GM12878 (cell line): ENCODE measurements at regions not wholly inside any gene's neighbourhood (a gene's known extent, or its start where the extent isn't known, plus 50 kb on each side); places are given as distances from the start of the nearest gene placed in this dataset.

Source experiments
- ATAC-seq: fragments of 200-7000 bp; cut with Tn5 transposase; 3 replicates; pipeline ENCODE4 v1.9.1; 2020; ENCODE audit warnings: mild to moderate bottlenecking, moderate library complexity
- BruUV-seq: library from RNA; stranded (reverse); fragments of 400-500 nt; replicated peaks from 2 replicates; lab custom pipeline; 2021; lab: Mats Ljungman, UMichigan
- CTCF ChIA-PET: fragments of 300-600 bp; sonication (Branson Sonifier 250); formaldehyde crosslinking; extraction: SDS; loops from one replicate; lab custom pipeline; 2021; ENCODE audit warnings: inconsistent platforms; lab: Yijun Ruan, JAX
- POLR2A ChIA-PET: fragments of 350-600 bp; formaldehyde crosslinking; extraction: SDS; loops from one replicate; lab custom pipeline; 2021; ENCODE audit warnings: inconsistent platforms; lab: Charles Lee
- RAD21 ChIA-PET: fragments of 300-600 bp; sonication (Branson Sonifier 250); formaldehyde crosslinking; loops from one replicate; lab custom pipeline; 2023; ENCODE audit warnings: antibody characterized with exemption; ENCODE audit not compliant: unreplicated experiment; lab: Charles Lee
- SMC1A ChIA-PET: fragments of 300-600 bp; sonication (Branson Sonifier 250); formaldehyde crosslinking; loops from one replicate; lab custom pipeline; 2023; ENCODE audit not compliant: unreplicated experiment, uncharacterized antibody; lab: Charles Lee
- DNase-seq: peaks from one replicate; pipeline ENCODE4 v3.0.0-alpha.2; 2011; ENCODE audit warnings: low read depth, low spot score
- FAIRE-seq: peaks from 3 replicates; lab custom pipeline; 2011; peaks lifted over from hg19 to GRCh38; lab: Jason Lieb, UNC
- H2AFZ ChIP-seq: 2 replicates; pipeline ENCODE4 v1.6.0; 2011; ENCODE audit warnings: low read depth, low read length, control low read depth; ENCODE audit not compliant: control insufficient read depth
- H3K27ac ChIP-seq: 2 replicates; pipeline ENCODE4 v1.5.1; 2011; ENCODE audit warnings: control low read depth; ENCODE audit not compliant: control insufficient read depth, insufficient read depth
- H3K27me3 ChIP-seq, 2 experiments: replicated peaks in 1 of 2; 2 replicates each; pipeline versions ENCODE4 v1.6.0 to v1.6.1; 2011; ENCODE audit warnings: low read length in 1 of 2; ENCODE audit not compliant: control insufficient read depth in 2 of 2, insufficient read depth in 2 of 2
- H3K36me3 ChIP-seq, 2 experiments: 2 replicates each; pipeline ENCODE4 v1.5.1; 2011; ENCODE audit warnings: low read length in 1 of 2; ENCODE audit not compliant: control insufficient read depth in 2 of 2, insufficient read depth in 2 of 2
- H3K4me1 ChIP-seq: 2 replicates; pipeline ENCODE4 v1.6.1; 2011; ENCODE audit warnings: mild to moderate bottlenecking, low read length, moderate library complexity, mixed read lengths; ENCODE audit not compliant: control insufficient read depth, insufficient read depth
- H3K4me2 ChIP-seq: 2 replicates; pipeline ENCODE4 v1.6.0; 2011; ENCODE audit warnings: control low read depth; ENCODE audit not compliant: control insufficient read depth, insufficient read depth
- H3K4me3 ChIP-seq: fragments of 200-600 bp; sonication (generic); 2 replicates; pipeline ENCODE4 v1.5.1; 2016
- H3K79me2 ChIP-seq: 2 replicates; pipeline ENCODE4 v1.6.0; 2011; ENCODE audit warnings: low read length; ENCODE audit not compliant: control insufficient read depth, insufficient read depth
- H3K9ac ChIP-seq: 2 replicates; pipeline ENCODE4 v1.8.0; 2011; ENCODE audit warnings: low read length, control low read depth, mixed read lengths; ENCODE audit not compliant: control insufficient read depth, insufficient read depth
- H3K9me3 ChIP-seq: replicated peaks from 3 replicates; pipeline ENCODE4 v1.5.1; 2011; ENCODE audit warnings: mild to moderate bottlenecking, low read length; ENCODE audit not compliant: control insufficient read depth, insufficient read depth
- H4K20me1 ChIP-seq: 2 replicates; pipeline ENCODE4 v1.6.0; 2011; ENCODE audit not compliant: control insufficient read depth, insufficient read depth
- BMI1 ChIP-seq: fragments of 450-650 bp; IDR thresholded peaks from 2 replicates; pipeline ENCODE4 v1.6.1; 2016; ENCODE audit warnings: mild to moderate bottlenecking, moderate library complexity, borderline replicate concordance
- CBX3 ChIP-seq: fragments of 200-600 bp; sonication (generic); IDR thresholded peaks from 2 replicates; pipeline ENCODE4 v1.6.1; 2016; ENCODE audit warnings: low read depth, borderline replicate concordance
- CEBPB ChIP-seq, 2 experiments: fragments of 150-350 bp in 1 of 2; IDR thresholded peaks; 2 replicates each; pipeline ENCODE4 v1.6.1; 2012 to 2014; ENCODE audit warnings: low read depth in 2 of 2, low read length in 2 of 2, borderline replicate concordance in 1 of 2, inconsistent platforms in 1 of 2
- EED ChIP-seq: sonication (generic); IDR thresholded peaks from 2 replicates; pipeline ENCODE4 v1.6.1; 2016; ENCODE audit warnings: antibody characterized with exemption, low read depth
- JUND ChIP-seq: IDR thresholded peaks from 2 replicates; pipeline ENCODE4 v1.6.1; 2012; ENCODE audit warnings: low read depth, mild to moderate bottlenecking, low read length, improper control_type of control experiment, moderate library complexity
- KAT2A ChIP-seq: conservative IDR thresholded peaks from 2 replicates; pipeline ENCODE4 v1.6.1; 2011; ENCODE audit warnings: low read depth, low read length; ENCODE audit not compliant: control insufficient read depth
- KLF5 ChIP-seq: fragments of 450-650 bp; IDR thresholded peaks from 2 replicates; pipeline ENCODE4 v1.6.1; 2014; ENCODE audit warnings: mild to moderate bottlenecking; ENCODE audit not compliant: partially characterized antibody
- LARP7 ChIP-seq: fragments of 450-650 bp; IDR thresholded peaks from 2 replicates; pipeline ENCODE4 v1.6.1; 2017; ENCODE audit warnings: mild to moderate bottlenecking
- MTA2 ChIP-seq: fragments of 450-650 bp; IDR thresholded peaks from 2 replicates; pipeline ENCODE4 v1.6.1; 2016; ENCODE audit warnings: low read depth, mild to moderate bottlenecking, moderate library complexity
- NBN ChIP-seq: fragments of 450-650 bp; IDR thresholded peaks from 2 replicates; pipeline ENCODE4 v1.6.1; 2016
- NR2C1 ChIP-seq: fragments of 450-650 bp; IDR thresholded peaks from 2 replicates; pipeline ENCODE4 v1.6.1; 2017; ENCODE audit warnings: antibody characterized with exemption, mild to moderate bottlenecking, moderate library complexity
- NRF1 ChIP-seq: conservative IDR thresholded peaks from 2 replicates; pipeline ENCODE4 v1.6.1; 2011; ENCODE audit warnings: mild to moderate bottlenecking, low read depth, low read length, improper control_type of control experiment
- PBX3 ChIP-seq: IDR thresholded peaks from 2 replicates; pipeline ENCODE4 v1.6.1; 2011; ENCODE audit warnings: mild to moderate bottlenecking, low read depth, low read length, moderate library complexity; ENCODE audit not compliant: insufficient replicate concordance
- RELA ChIP-seq: fragments of 450-650 bp; IDR thresholded peaks from 2 replicates; pipeline ENCODE4 v1.8.0; 2014; ENCODE audit warnings: borderline replicate concordance; ENCODE audit not compliant: partially characterized antibody
- SRF ChIP-seq, 2 experiments: IDR thresholded peaks; 2 replicates each; pipeline ENCODE4 v1.6.1; 2011; ENCODE audit warnings: low read depth in 2 of 2, low read length in 2 of 2, mild to moderate bottlenecking in 1 of 2, moderate library complexity in 1 of 2
- ZNF384 ChIP-seq: IDR thresholded peaks from 2 replicates; pipeline ENCODE4 v1.6.1; 2012; ENCODE audit warnings: low read depth, mild to moderate bottlenecking, low read length, improper control_type of control experiment, borderline replicate concordance
- WGBS: methylation state at CpG from one replicate; pipeline ENCODE4 v1.1.6; 2016; ENCODE audit warnings: low lambda C conversion rate; ENCODE audit not compliant: insufficient replicate concordance, insufficient coverage; ENCODE audit errors: missing lambda C conversion rate; 5-methylcytosine and 5-hydroxymethylcytosine counted together
- in situ Hi-C: fragments of 300-500 bp; cut with MboI; formaldehyde crosslinking; loops from 9 replicates; pipeline ENCODE4 v1.14.3; 2018; ENCODE audit warnings: mixed read lengths
- intact Hi-C: fragments of 100-400 bp; cut with micrococcal nuclease; formaldehyde crosslinking; loops from one replicate; pipeline ENCODE4 v1.14.2; 2022; ENCODE audit not compliant: unreplicated experiment
- TF ChIP-seq, protein P1 (sequence below): IDR thresholded peaks from 2 replicates; pipeline ENCODE4 v1.6.1; 2012; ENCODE audit warnings: mild to moderate bottlenecking, low read depth, low read length
- TF ChIP-seq, protein P2 (sequence below): fragments of 450-650 bp; IDR thresholded peaks from 2 replicates; pipeline ENCODE4 v1.6.1; 2016; ENCODE audit warnings: mild to moderate bottlenecking

DNA sequence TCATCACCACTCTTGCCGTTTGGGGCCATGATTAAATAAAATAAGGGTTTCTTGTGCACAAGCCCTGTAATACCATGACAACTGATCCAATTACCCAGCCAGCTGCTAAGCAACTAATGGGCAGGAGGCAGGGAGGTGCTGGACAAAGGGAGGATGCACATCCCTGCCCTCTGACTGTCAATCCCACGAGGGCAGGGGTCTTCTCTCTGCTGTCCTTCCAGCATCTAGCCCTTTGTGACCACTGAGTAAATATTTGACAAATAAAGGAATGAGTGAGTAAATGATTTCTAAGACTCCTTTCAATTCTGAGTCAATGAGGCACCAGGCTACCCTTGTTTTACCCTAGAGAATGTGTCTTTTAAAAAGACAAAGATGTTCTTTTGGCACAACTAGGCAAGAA is 247.1 kb downstream of the SYK start:
- CTCF ChIA-PET = no interaction called here
- H3K4me1 ChIP-seq = no peaks in the 10 kb centered on the region
- 0% methylated on average over 2 of the region's 2 CpGs for WGBS

GRCh38 chr9:91053824-91054223 is 252.2 kb downstream of the SYK start:
- FAIRE-seq = no peak
- BruUV-seq = no TSS peak
- no peaks in the 10 kb centered on the region for H3K9me3 ChIP-seq
- H3K4me2 ChIP-seq = no peak overlapping the region
- 58% methylated on average over 2 of the region's 2 CpGs for WGBS
- H3K27me3 ChIP-seq = no peaks in the 10 kb centered on the region
- ChIA-PET SMC1A (no interaction called here), RAD21 (no interaction called here), CTCF (no interaction called here), POLR2A (no interaction called here)
- no peaks in the 10 kb centered on the region for H3K36me3 ChIP-seq
- H3K27ac ChIP-seq = no peak overlapping the region
- H3K9ac ChIP-seq = no peak overlapping the region
- no peaks in the 10 kb centered on the region for H3K4me1 ChIP-seq
- no peaks in the 10 kb centered on the region for H3K79me2 ChIP-seq
- no peak for DNase-seq
- intact Hi-C loops (no loop called here), in situ Hi-C loops (no loop called here)
- no peak overlapping the region for H3K4me3 ChIP-seq
- H4K20me1 ChIP-seq = no peaks in the 10 kb centered on the region
- ATAC-seq = no peak
- no peak overlapping the region for H2AFZ ChIP-seq
- TF ChIP-seq SRF (IDR thresholded peaks at IDR 0.05; ENCODE audit: low read depth in 2 of 2, low read length in 2 of 2) (no peak), JUND (no peak), KLF5 (no peak), PBX3 (no peak)
- TF ChIP-seq, protein P1, sequence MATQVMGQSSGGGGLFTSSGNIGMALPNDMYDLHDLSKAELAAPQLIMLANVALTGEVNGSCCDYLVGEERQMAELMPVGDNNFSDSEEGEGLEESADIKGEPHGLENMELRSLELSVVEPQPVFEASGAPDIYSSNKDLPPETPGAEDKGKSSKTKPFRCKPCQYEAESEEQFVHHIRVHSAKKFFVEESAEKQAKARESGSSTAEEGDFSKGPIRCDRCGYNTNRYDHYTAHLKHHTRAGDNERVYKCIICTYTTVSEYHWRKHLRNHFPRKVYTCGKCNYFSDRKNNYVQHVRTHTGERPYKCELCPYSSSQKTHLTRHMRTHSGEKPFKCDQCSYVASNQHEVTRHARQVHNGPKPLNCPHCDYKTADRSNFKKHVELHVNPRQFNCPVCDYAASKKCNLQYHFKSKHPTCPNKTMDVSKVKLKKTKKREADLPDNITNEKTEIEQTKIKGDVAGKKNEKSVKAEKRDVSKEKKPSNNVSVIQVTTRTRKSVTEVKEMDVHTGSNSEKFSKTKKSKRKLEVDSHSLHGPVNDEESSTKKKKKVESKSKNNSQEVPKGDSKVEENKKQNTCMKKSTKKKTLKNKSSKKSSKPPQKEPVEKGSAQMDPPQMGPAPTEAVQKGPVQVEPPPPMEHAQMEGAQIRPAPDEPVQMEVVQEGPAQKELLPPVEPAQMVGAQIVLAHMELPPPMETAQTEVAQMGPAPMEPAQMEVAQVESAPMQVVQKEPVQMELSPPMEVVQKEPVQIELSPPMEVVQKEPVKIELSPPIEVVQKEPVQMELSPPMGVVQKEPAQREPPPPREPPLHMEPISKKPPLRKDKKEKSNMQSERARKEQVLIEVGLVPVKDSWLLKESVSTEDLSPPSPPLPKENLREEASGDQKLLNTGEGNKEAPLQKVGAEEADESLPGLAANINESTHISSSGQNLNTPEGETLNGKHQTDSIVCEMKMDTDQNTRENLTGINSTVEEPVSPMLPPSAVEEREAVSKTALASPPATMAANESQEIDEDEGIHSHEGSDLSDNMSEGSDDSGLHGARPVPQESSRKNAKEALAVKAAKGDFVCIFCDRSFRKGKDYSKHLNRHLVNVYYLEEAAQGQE = no peak

More for the DNA sequence above, 247.1 kb downstream of the SYK start:
- Histone ChIP-seq H3K4me3 (no peak overlapping the region), H4K20me1 (no peaks in the 10 kb centered on the region), H3K36me3 (no peaks in the 10 kb centered on the region), H3K27ac (no peak overlapping the region), H3K9ac (no peak overlapping the region), H3K27me3 (no peaks in the 10 kb centered on the region; a peak in 1 of 4 replicates), H3K9me3 (no peaks in the 10 kb centered on the region), H3K79me2 (no peaks in the 10 kb centered on the region), H3K4me2 (no peak overlapping the region), H2AFZ (no peak overlapping the region)
- intact Hi-C loops (loop anchor here (10.0 kb wide), 1 partner anchor 64 kb away; no protein-coding TSS in a partner anchor), in situ Hi-C loops (no loop called here)
- no peak for DNase-seq
- ChIA-PET SMC1A (no interaction called here), RAD21 (no interaction called here), POLR2A (no interaction called here)
- TF ChIP-seq EED (no peak), KAT2A (no peak), CBX3 (no peak), NRF1 (no peak), MTA2 (no peak), NR2C1 (no peak), ZNF384 (no peak), BMI1 (no peak), CEBPB (IDR thresholded peaks at IDR 0.05; ENCODE audit: borderline replicate concordance in 1 of 2, low read depth in 2 of 2, low read length in 2 of 2) (no peak), NBN (no peak), RELA (no peak), LARP7 (no peak)
- TF ChIP-seq, protein P2, sequence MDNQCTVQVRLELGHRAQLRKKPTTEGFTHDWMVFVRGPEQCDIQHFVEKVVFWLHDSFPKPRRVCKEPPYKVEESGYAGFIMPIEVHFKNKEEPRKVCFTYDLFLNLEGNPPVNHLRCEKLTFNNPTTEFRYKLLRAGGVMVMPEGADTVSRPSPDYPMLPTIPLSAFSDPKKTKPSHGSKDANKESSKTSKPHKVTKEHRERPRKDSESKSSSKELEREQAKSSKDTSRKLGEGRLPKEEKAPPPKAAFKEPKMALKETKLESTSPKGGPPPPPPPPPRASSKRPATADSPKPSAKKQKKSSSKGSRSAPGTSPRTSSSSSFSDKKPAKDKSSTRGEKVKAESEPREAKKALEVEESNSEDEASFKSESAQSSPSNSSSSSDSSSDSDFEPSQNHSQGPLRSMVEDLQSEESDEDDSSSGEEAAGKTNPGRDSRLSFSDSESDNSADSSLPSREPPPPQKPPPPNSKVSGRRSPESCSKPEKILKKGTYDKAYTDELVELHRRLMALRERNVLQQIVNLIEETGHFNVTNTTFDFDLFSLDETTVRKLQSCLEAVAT = no peak
- no peak for ATAC-seq
- no TSS peak for BruUV-seq
- no peak for FAIRE-seq
